ENCODE measurements at regions not wholly inside any gene's neighbourhood (a gene's known extent, or its start where the extent isn't known, plus 50 kb on each side); places are given as distances from the start of the nearest gene placed in this dataset.

DNA sequence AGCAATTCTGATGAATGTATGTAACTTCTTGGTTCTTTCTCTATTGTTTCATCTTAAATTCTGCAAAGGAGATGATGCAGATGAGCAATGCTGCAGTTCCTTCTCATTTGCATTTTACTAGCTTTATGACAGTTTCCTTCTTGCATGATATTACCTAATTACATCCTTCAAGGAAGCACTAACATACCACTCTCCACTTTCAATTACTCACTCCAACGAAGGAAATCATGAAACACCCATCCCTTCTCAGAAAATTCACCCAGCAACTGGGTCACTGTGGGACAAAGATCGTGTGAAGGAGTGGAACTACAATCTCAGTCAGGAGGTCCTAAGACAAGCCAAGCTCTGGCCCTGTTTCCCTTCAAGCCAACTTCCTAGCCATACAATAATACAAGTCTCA, 142.3 kb downstream of the CHD1L start:
- H3K36me3 ChIP-seq (ENCODE audit: insufficient read depth): no peaks in the 10 kb centered on the region
- H3K27me3 ChIP-seq (ENCODE audit: insufficient read depth): no peaks in the 10 kb centered on the region
- no peaks in the 10 kb centered on the region for H3K4me1 ChIP-seq (ENCODE audit: insufficient read depth)
- H3K4me1 Mint-ChIP-seq: no peaks in the 10 kb centered on the region
- no peak for DNase-seq (ENCODE audit: low spot score)
- H3F3A ChIP-seq (replicated peaks; ENCODE audit: low read depth): no peaks in the 10 kb centered on the region
- no peak for ATAC-seq
- H3K4me3 ChIP-seq: no peak overlapping the region
- no peak overlapping the region for H3K27ac Mint-ChIP-seq
- H3K4me2 ChIP-seq: no peak overlapping the region
- H4K20me1 ChIP-seq (replicated peaks; ENCODE audit: insufficient read depth): no peaks in the 10 kb centered on the region
- H3K36me3 Mint-ChIP-seq (ENCODE audit: low read depth): no peaks in the 10 kb centered on the region
- no peaks in the 10 kb centered on the region for H3K27me3 Mint-ChIP-seq (ENCODE audit: insufficient read depth, low read depth, poor library complexity)
- H3K4me3 Mint-ChIP-seq: no peak overlapping the region
- no peaks in the 10 kb centered on the region for H3K79me2 ChIP-seq (replicated peaks; ENCODE audit: insufficient read depth)
- no peaks in the 10 kb centered on the region for H3K9me3 Mint-ChIP-seq
- TF ChIP-seq CREB1 (CRISPR knock-in tag; IDR thresholded peaks at IDR 0.05; ENCODE audit: low read depth): no peak
- no peak for TF ChIP-seq EZH2phosphoT487 (IDR thresholded peaks at IDR 0.05; ENCODE audit: unreplicated experiment)
- no peak for TF ChIP-seq ZNF331 (CRISPR knock-in tag; IDR thresholded peaks at IDR 0.05; ENCODE audit: low read depth)
- TF ChIP-seq ZNF462 (CRISPR knock-in tag; IDR thresholded peaks at IDR 0.05): no peak
- TF ChIP-seq POLR2AphosphoS5 (IDR thresholded peaks at IDR 0.05; ENCODE audit: low read depth): no peak
- TF ChIP-seq NANOG (IDR thresholded peaks at IDR 0.05; ENCODE audit: borderline replicate concordance): no peak
- no peak for TF ChIP-seq STAT1 (IDR thresholded peaks at IDR 0.05; ENCODE audit: unreplicated experiment)
- TF ChIP-seq, protein P1, sequence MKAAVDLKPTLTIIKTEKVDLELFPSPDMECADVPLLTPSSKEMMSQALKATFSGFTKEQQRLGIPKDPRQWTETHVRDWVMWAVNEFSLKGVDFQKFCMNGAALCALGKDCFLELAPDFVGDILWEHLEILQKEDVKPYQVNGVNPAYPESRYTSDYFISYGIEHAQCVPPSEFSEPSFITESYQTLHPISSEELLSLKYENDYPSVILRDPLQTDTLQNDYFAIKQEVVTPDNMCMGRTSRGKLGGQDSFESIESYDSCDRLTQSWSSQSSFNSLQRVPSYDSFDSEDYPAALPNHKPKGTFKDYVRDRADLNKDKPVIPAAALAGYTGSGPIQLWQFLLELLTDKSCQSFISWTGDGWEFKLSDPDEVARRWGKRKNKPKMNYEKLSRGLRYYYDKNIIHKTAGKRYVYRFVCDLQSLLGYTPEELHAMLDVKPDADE (IDR thresholded peaks at IDR 0.05): no peak
- TF ChIP-seq, protein P2, sequence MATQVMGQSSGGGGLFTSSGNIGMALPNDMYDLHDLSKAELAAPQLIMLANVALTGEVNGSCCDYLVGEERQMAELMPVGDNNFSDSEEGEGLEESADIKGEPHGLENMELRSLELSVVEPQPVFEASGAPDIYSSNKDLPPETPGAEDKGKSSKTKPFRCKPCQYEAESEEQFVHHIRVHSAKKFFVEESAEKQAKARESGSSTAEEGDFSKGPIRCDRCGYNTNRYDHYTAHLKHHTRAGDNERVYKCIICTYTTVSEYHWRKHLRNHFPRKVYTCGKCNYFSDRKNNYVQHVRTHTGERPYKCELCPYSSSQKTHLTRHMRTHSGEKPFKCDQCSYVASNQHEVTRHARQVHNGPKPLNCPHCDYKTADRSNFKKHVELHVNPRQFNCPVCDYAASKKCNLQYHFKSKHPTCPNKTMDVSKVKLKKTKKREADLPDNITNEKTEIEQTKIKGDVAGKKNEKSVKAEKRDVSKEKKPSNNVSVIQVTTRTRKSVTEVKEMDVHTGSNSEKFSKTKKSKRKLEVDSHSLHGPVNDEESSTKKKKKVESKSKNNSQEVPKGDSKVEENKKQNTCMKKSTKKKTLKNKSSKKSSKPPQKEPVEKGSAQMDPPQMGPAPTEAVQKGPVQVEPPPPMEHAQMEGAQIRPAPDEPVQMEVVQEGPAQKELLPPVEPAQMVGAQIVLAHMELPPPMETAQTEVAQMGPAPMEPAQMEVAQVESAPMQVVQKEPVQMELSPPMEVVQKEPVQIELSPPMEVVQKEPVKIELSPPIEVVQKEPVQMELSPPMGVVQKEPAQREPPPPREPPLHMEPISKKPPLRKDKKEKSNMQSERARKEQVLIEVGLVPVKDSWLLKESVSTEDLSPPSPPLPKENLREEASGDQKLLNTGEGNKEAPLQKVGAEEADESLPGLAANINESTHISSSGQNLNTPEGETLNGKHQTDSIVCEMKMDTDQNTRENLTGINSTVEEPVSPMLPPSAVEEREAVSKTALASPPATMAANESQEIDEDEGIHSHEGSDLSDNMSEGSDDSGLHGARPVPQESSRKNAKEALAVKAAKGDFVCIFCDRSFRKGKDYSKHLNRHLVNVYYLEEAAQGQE (IDR thresholded peaks at IDR 0.05; ENCODE audit: unreplicated experiment): no peak
- no peak for TF ChIP-seq EZH2 (IDR thresholded peaks at IDR 0.05; ENCODE audit: low read depth, unreplicated experiment)
- no peak for TF ChIP-seq ZNF114 (CRISPR knock-in tag; IDR thresholded peaks at IDR 0.05)
- TF ChIP-seq JUNB (IDR thresholded peaks at IDR 0.05; ENCODE audit: unreplicated experiment): no peak
- TF ChIP-seq CTCF (conservative IDR thresholded peaks at IDR 0.05; ENCODE audit: low read depth in 2 of 2): no peak
- H3K27ac ChIP-seq (ENCODE audit: low read depth): no peak overlapping the region
- H2AFZ ChIP-seq: no peak overlapping the region
- 0 out of 2 replicates have a peak, but pooled peaks cover 3% of the 10 kb centered on the region for H3K9me2 ChIP-seq (ENCODE audit: insufficient read depth)

Measured in GM23338 (cell line).